OCI-LY1 (cell line): ENCODE measurements at regions not wholly inside any gene's neighbourhood (a gene's known extent, or its start where the extent isn't known, plus 50 kb on each side); places are given as distances from the start of the nearest gene placed in this dataset.

ENCODE experiments used
- CTCF ChIP-seq: fragments of 200-600 bp; sonication (generic), shearing (Covaris generic); IDR thresholded peaks from 2 replicates; pipeline ENCODE4 v1.5.1; 2017; ENCODE audit warnings: mild to moderate bottlenecking, antibody characterized with exemption, low read length, moderate library complexity, mixed read lengths
- EZH2 ChIP-seq: fragments of 200-600 bp; sonication (generic), shearing (Covaris generic); IDR thresholded peaks from 2 replicates; pipeline ENCODE4 v1.8.0; 2017; ENCODE audit warnings: borderline replicate concordance, mixed run types, mild to moderate bottlenecking, antibody characterized with exemption, low read length, moderate library complexity, mixed read lengths

GRCh38 chr2:120836281-120836680 is 100.6 kb downstream of the GLI2 start:
- no peak for TF ChIP-seq CTCF
- TF ChIP-seq EZH2 = no peak
